ENCODE measurements at regions not wholly inside any gene's neighbourhood (a gene's known extent, or its start where the extent isn't known, plus 50 kb on each side); places are given as distances from the start of the nearest gene placed in this dataset.
"Not testable (repeated sequence)": the region's sequence is repeated elsewhere in the genome, so short reads cannot be mapped to it uniquely, and the experiment has no call there.

DNA sequence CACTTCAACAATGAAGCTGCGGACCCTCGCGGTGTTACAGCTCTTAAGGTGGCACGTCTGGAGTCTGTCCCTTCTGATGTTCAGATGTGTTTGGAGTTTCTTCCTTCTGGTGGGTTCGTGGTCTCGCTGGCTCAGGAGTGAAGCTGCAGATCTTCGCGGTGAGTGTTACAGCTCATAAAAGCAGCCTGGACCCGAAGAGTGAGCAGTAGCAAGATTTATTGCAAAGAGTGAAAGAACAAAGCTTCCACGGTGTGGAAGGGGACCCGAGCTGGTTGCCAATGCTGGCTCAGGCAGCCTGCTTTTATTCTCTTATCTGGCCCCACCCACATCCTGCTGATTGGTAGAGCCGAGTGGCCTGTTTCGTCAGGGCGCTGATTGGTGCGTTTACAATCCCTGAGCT is 75.9 kb upstream of the AMN1 start:
- not testable (repeated sequence) for H3K27ac ChIP-seq; H3K4me1 ChIP-seq (ENCODE audit: low read depth); H3K4me3 ChIP-seq; H3K9me3 ChIP-seq (ENCODE audit: low read depth); H3K27me3 ChIP-seq; H3K36me3 ChIP-seq; DNase-seq (ENCODE audit: low read depth in 1 of 2, low spot score in 1 of 2)

DNA sequence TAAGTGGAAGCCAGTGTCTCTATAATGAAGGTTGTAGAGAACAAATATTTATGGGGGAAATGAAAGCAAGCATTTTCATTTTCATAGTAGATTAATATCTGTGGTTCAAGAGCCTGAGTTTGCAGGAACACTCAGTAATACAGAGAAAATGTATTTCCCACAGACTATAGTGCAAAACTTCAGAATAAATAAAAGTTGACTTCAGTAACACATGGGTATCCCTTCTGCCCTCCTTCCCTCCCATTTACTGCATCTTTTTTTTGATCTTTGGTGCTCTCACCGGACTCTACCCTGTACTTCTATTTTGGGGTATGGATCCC is 75.3 kb upstream of the AMN1 start:
- Histone ChIP-seq H3K27ac (no peak overlapping the region), H3K36me3 (no peaks in the 10 kb centered on the region), H3K9me3 (ENCODE audit: low read depth) (no peaks in the 10 kb centered on the region), H3K4me3 (no peak overlapping the region), H3K27me3 (no peaks in the 10 kb centered on the region), H3K4me1 (ENCODE audit: low read depth) (no peaks in the 10 kb centered on the region)
- DNase-seq (ENCODE audit: low read depth in 1 of 2, low spot score in 1 of 2): no peak
- TF ChIP-seq, protein P1, sequence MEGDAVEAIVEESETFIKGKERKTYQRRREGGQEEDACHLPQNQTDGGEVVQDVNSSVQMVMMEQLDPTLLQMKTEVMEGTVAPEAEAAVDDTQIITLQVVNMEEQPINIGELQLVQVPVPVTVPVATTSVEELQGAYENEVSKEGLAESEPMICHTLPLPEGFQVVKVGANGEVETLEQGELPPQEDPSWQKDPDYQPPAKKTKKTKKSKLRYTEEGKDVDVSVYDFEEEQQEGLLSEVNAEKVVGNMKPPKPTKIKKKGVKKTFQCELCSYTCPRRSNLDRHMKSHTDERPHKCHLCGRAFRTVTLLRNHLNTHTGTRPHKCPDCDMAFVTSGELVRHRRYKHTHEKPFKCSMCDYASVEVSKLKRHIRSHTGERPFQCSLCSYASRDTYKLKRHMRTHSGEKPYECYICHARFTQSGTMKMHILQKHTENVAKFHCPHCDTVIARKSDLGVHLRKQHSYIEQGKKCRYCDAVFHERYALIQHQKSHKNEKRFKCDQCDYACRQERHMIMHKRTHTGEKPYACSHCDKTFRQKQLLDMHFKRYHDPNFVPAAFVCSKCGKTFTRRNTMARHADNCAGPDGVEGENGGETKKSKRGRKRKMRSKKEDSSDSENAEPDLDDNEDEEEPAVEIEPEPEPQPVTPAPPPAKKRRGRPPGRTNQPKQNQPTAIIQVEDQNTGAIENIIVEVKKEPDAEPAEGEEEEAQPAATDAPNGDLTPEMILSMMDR (IDR thresholded peaks at IDR 0.05; ENCODE audit: low read depth, low read length): no peak

DNA sequence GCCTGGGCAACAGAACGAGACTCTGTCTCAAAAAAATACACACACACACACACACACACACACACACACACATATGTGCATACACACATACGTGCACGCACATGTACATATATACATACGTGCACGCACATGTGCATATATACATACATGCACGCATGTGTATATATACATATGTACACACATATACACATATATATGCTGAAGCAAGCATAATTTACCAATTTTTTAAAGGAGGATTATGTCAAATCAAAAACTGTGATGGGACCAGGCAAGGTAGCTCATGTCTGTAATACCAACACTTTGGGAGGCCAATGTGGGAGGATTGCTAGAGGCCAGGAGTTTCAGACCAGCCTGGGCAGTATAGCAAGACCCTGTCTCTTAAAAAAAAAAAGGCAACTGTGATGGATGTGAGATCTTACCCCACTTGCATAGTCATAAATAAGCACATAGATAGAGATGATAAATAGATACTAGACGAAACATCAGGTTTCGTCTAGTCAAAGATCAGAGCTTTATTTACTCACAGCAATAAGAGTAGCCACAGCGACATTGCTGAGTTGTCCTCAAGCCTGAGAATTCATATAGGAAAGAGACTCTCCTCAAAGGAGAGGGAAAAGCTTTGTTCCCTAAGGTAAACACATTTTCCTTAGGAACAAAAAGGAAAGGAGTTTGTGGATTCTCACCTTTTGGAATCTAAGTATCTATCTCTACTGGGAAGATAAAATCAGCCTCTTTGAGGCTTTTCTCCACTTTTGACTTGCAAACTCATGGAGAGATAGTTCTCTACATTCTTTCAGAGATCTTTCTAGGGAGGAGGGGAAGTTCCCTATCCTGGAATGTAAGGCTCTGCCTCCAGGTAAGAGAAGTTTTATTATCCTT is 74.7 kb upstream of the AMN1 start:
- TF ChIP-seq, protein P1 (IDR thresholded peaks at IDR 0.05; ENCODE audit: low read depth, low read length): no peak
- H3K9me3 ChIP-seq (ENCODE audit: low read depth): no peaks in the 10 kb centered on the region
- no peak overlapping the region for H3K4me3 ChIP-seq

DNA sequence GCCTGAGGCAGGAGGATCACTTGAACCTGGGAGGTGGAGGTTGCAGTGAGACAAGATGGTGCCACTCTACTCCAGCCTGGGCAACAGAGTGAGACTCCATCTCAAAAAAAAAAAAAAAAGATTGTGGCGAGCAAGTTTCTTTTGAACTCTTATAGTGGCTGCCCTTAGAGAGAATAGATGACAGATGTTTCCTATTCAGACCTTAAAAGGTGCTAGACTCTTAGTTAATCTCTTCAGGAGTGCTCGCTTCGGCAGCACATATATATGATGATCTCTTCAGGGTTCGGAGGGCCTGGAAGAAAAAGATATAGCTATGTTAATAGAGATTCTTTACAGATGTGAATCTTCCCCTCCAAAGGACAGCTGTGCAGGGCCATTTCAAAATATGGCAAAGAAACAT is 73.1 kb upstream of the AMN1 start:
- no peaks in the 10 kb centered on the region for H3K4me1 ChIP-seq (ENCODE audit: low read depth)
- H3K36me3 ChIP-seq: no peaks in the 10 kb centered on the region
- no peak overlapping the region for H3K27ac ChIP-seq
- no peak for DNase-seq (ENCODE audit: low read depth in 1 of 2, low spot score in 1 of 2)
- TF ChIP-seq, protein P1 (IDR thresholded peaks at IDR 0.05; ENCODE audit: low read depth, low read length): no peak
- H3K4me3 ChIP-seq: no peak overlapping the region
- no peaks in the 10 kb centered on the region for H3K27me3 ChIP-seq
- no peaks in the 10 kb centered on the region for H3K9me3 ChIP-seq (ENCODE audit: low read depth)

More for the DNA sequence above, 74.7 kb upstream of the AMN1 start:
- Histone ChIP-seq H3K27me3 (no peaks in the 10 kb centered on the region), H3K27ac (no peak overlapping the region), H3K36me3 (no peaks in the 10 kb centered on the region), H3K4me1 (ENCODE audit: low read depth) (no peaks in the 10 kb centered on the region)
- no peak for DNase-seq (ENCODE audit: low read depth in 1 of 2, low spot score in 1 of 2)

DNA sequence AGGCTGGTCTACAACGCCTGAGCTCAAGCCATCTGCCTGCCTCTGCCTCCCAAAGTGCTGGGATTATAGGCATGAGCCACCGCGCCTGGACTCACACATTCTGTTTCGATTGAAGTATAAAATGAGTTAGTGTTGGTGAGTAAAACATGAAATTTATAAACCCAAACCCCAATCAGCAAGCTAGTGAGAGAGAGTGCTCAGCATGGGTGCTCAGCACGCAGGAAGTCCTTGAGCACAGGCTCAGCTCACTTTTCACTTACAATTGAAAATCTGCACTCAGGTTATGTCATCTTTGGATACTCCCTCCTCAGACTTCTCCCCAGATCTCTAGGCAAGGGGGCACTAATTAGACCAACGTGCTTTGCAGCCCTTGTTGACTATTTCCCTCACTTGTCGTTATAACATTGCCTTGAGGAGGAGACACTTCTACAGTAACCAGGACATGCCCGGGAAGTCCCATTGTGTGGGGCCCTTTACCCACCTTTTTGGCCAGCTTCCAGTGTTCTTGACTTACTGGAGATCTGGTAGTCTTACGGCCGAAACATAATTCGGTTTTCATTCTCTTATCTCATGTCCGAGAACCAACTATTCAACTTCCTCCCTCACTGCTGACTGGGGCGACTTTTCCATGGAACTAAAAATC is 68.5 kb upstream of the AMN1 start:
- Histone ChIP-seq H3K9me3 (ENCODE audit: low read depth) (no peaks in the 10 kb centered on the region), H3K4me1 (ENCODE audit: low read depth) (no peaks in the 10 kb centered on the region), H3K36me3 (no peaks in the 10 kb centered on the region), H3K27ac (no peak overlapping the region), H3K4me3 (no peak overlapping the region), H3K27me3 (no peaks in the 10 kb centered on the region)
- DNase-seq (ENCODE audit: low read depth in 1 of 2, low spot score in 1 of 2): no peak
- TF ChIP-seq, protein P1 (IDR thresholded peaks at IDR 0.05; ENCODE audit: low read depth, low read length): no peak

DNA sequence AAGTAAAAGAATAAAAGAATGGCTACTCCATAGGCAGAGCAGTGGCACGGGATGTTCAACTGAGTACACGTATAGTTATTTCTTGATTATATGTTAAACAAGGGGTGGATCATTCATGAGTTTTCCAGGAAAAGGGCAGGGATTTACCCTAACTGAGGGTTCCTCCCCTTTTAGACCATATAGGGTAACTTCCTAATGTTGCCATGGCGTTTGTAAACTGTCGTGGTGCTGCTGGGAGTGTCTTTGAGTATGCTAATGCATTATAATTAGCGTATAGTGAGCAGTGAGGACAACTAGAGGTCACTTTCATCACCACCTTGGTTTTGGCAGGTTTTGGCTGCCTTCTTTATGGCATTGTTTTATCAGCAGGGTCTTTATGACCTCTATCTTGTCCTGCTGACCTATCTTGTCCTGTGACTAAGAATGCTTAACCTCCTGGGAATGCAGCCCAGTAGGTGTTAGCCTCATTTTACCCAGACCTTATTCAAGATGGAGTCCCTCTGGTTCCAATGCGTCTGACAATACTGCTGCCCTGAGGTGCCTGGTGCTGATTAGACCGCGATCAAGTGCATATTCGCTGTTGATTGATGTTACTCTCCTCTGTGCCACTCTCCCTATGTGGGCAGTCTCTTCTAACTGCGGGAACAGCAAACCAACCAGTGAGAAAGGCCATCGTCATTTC is 67.6 kb upstream of the AMN1 start:
- H3K36me3 ChIP-seq: no peaks in the 10 kb centered on the region
- H3K4me3 ChIP-seq: no peak overlapping the region
- no peaks in the 10 kb centered on the region for H3K27me3 ChIP-seq
- TF ChIP-seq, protein P1 (IDR thresholded peaks at IDR 0.05; ENCODE audit: low read depth, low read length): no peak
- H3K27ac ChIP-seq: no peak overlapping the region
- no peaks in the 10 kb centered on the region for H3K9me3 ChIP-seq (ENCODE audit: low read depth)
- no peak for DNase-seq (ENCODE audit: low read depth in 1 of 2, low spot score in 1 of 2)
- H3K4me1 ChIP-seq (ENCODE audit: low read depth): no peaks in the 10 kb centered on the region

All from cardiac muscle cell (in vitro differentiated cells and primary cell).